T1000 (cell line): ENCODE measurements at regions not wholly inside any gene's neighbourhood (a gene's known extent, or its start where the extent isn't known, plus 50 kb on each side); places are given as distances from the start of the nearest gene placed in this dataset.
"Not testable (repeated sequence)": the region's sequence is repeated elsewhere in the genome, so short reads cannot be mapped to it uniquely, and the experiment has no call there.

ENCODE experiments used
- DNase-seq: peaks from one replicate; lab custom pipeline; 2025; ENCODE audit warnings: mixed read lengths; lab: John Stamatoyannopoulos, UW

- DNase-seq = no peak
These were observed 167.9 kb downstream of the NRN1 start for GRCh38 chr6:5838656-5839396.

- DNase-seq = no peak
These were observed 169.4 kb downstream of the NRN1 start for GRCh38 chr6:5837323-5837722.

- not testable (repeated sequence) for DNase-seq
These were observed 170.1 kb downstream of the NRN1 start for GRCh38 chr6:5836597-5836996.

GRCh38 chr6:5833120-5833519 is 173.6 kb downstream of the NRN1 start:
- DNase-seq = no peak

DNA sequence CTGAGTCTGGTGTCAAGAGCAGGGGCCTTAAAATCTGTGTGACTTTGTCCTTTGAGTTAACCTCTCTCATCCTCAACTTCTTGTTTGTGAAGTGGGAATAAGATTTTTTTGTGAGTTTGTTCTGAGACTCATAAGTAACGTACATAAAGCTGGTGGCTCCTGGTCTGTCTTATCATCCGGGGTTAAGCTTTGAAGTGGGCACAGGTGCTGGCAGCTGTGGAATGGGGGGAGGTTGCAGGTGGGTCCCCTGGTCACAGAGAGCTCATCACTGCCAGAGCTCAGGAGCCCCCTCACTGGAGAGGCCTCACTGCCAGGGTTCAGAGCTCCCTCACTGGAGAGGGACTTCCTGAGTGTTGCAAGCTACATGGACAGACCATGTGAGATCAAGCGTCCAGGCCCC is 174.1 kb downstream of the NRN1 start:
- no peak for DNase-seq

- DNase-seq = not testable (repeated sequence)
These were observed 175.4 kb downstream of the NRN1 start for GRCh38 chr6:5831219-5831862.

GRCh38 chr6:5828296-5828695 is 178.4 kb downstream of the NRN1 start:
- DNase-seq = no peak

- no peak for DNase-seq
These were observed 179.4 kb downstream of the NRN1 start for GRCh38 chr6:5827056-5827904.

- not testable (repeated sequence) for DNase-seq
These were observed 182.2 kb downstream of the NRN1 start for GRCh38 chr6:5824382-5824983.
